ENCODE measurements at regions not wholly inside any gene's neighbourhood (a gene's known extent, or its start where the extent isn't known, plus 50 kb on each side); places are given as distances from the start of the nearest gene placed in this dataset.

DNA sequence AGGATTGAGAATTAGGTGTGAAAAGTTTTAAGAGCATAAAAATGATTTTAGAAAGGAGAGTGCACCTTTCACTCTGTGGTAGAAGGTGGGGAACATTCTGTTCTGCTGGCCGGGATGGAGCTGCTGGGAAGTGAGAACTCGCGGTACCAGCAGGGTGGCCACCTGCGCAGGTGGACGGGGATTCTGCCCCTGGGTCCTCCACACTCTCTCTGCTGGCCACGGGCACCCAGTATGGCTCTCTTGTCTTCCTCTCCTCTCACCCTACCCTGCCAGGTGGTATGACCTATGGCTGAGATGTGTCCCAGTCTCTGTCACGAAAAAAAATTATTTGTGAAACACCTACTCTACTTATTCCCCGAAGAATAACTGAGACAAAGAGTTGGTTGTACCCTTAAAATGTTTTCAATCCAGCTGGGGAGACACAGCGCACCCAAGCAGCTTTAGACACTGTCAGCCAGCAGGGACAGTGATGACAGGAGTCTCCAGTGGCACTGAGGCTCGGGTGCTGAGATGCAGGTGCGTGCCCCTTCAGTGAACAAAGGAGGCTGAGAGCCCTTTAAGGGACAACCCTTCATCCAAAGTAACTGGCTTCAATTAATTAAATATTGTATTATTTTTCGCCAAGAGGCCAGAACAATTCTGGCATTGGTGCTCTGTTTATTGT is 195.4 kb downstream of the TBXT start:
- TF ChIP-seq EZH2phosphoT487 (IDR thresholded peaks at IDR 0.05), result no peak
- TF ChIP-seq, protein P1, sequence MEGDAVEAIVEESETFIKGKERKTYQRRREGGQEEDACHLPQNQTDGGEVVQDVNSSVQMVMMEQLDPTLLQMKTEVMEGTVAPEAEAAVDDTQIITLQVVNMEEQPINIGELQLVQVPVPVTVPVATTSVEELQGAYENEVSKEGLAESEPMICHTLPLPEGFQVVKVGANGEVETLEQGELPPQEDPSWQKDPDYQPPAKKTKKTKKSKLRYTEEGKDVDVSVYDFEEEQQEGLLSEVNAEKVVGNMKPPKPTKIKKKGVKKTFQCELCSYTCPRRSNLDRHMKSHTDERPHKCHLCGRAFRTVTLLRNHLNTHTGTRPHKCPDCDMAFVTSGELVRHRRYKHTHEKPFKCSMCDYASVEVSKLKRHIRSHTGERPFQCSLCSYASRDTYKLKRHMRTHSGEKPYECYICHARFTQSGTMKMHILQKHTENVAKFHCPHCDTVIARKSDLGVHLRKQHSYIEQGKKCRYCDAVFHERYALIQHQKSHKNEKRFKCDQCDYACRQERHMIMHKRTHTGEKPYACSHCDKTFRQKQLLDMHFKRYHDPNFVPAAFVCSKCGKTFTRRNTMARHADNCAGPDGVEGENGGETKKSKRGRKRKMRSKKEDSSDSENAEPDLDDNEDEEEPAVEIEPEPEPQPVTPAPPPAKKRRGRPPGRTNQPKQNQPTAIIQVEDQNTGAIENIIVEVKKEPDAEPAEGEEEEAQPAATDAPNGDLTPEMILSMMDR (IDR thresholded peaks at IDR 0.05), result no peak
